GM12878 (cell line): ENCODE measurements at regions not wholly inside any gene's neighbourhood (a gene's known extent, or its start where the extent isn't known, plus 50 kb on each side); places are given as distances from the start of the nearest gene placed in this dataset.

ENCODE experiments used
- ATAC-seq: fragments of 200-7000 bp; cut with Tn5 transposase; 3 replicates; pipeline ENCODE4 v1.9.1; 2020; ENCODE audit warnings: mild to moderate bottlenecking, moderate library complexity
- BruUV-seq: library from RNA; stranded (reverse); fragments of 400-500 nt; replicated peaks from 2 replicates; lab custom pipeline; 2021; lab: Mats Ljungman, UMichigan
- CTCF ChIA-PET: fragments of 300-600 bp; sonication (Branson Sonifier 250); formaldehyde crosslinking; extraction: SDS; loops from one replicate; lab custom pipeline; 2021; ENCODE audit warnings: inconsistent platforms; lab: Yijun Ruan, JAX
- POLR2A ChIA-PET: fragments of 350-600 bp; formaldehyde crosslinking; extraction: SDS; loops from one replicate; lab custom pipeline; 2021; ENCODE audit warnings: inconsistent platforms; lab: Charles Lee
- RAD21 ChIA-PET: fragments of 300-600 bp; sonication (Branson Sonifier 250); formaldehyde crosslinking; loops from one replicate; lab custom pipeline; 2023; ENCODE audit warnings: antibody characterized with exemption; ENCODE audit not compliant: unreplicated experiment; lab: Charles Lee
- SMC1A ChIA-PET: fragments of 300-600 bp; sonication (Branson Sonifier 250); formaldehyde crosslinking; loops from one replicate; lab custom pipeline; 2023; ENCODE audit not compliant: unreplicated experiment, uncharacterized antibody; lab: Charles Lee
- DNase-seq: peaks from one replicate; pipeline ENCODE4 v3.0.0-alpha.2; 2011; ENCODE audit warnings: low read depth, low spot score
- FAIRE-seq: peaks from 3 replicates; lab custom pipeline; 2011; peaks lifted over from hg19 to GRCh38; lab: Jason Lieb, UNC
- H2AFZ ChIP-seq: 2 replicates; pipeline ENCODE4 v1.6.0; 2011; ENCODE audit warnings: low read depth, low read length, control low read depth; ENCODE audit not compliant: control insufficient read depth
- H3K27ac ChIP-seq: 2 replicates; pipeline ENCODE4 v1.5.1; 2011; ENCODE audit warnings: control low read depth; ENCODE audit not compliant: control insufficient read depth, insufficient read depth
- H3K27me3 ChIP-seq, 2 experiments: replicated peaks in 1 of 2; 2 replicates each; pipeline versions ENCODE4 v1.6.0 to v1.6.1; 2011; ENCODE audit warnings: low read length in 1 of 2; ENCODE audit not compliant: control insufficient read depth in 2 of 2, insufficient read depth in 2 of 2
- H3K36me3 ChIP-seq, 2 experiments: 2 replicates each; pipeline ENCODE4 v1.5.1; 2011; ENCODE audit warnings: low read length in 1 of 2; ENCODE audit not compliant: control insufficient read depth in 2 of 2, insufficient read depth in 2 of 2
- H3K4me1 ChIP-seq: 2 replicates; pipeline ENCODE4 v1.6.1; 2011; ENCODE audit warnings: mild to moderate bottlenecking, low read length, moderate library complexity, mixed read lengths; ENCODE audit not compliant: control insufficient read depth, insufficient read depth
- H3K4me2 ChIP-seq: 2 replicates; pipeline ENCODE4 v1.6.0; 2011; ENCODE audit warnings: control low read depth; ENCODE audit not compliant: control insufficient read depth, insufficient read depth
- H3K4me3 ChIP-seq: fragments of 200-600 bp; sonication (generic); 2 replicates; pipeline ENCODE4 v1.5.1; 2016
- H3K79me2 ChIP-seq: 2 replicates; pipeline ENCODE4 v1.6.0; 2011; ENCODE audit warnings: low read length; ENCODE audit not compliant: control insufficient read depth, insufficient read depth
- H3K9ac ChIP-seq: 2 replicates; pipeline ENCODE4 v1.8.0; 2011; ENCODE audit warnings: low read length, control low read depth, mixed read lengths; ENCODE audit not compliant: control insufficient read depth, insufficient read depth
- H3K9me3 ChIP-seq: replicated peaks from 3 replicates; pipeline ENCODE4 v1.5.1; 2011; ENCODE audit warnings: mild to moderate bottlenecking, low read length; ENCODE audit not compliant: control insufficient read depth, insufficient read depth
- H4K20me1 ChIP-seq: 2 replicates; pipeline ENCODE4 v1.6.0; 2011; ENCODE audit not compliant: control insufficient read depth, insufficient read depth
- CTCF ChIP-seq, 3 experiments: IDR thresholded peaks in 2 of 3; conservative IDR thresholded peaks in 1 of 3; 2 replicates each; pipeline ENCODE4 v1.5.1; 2011; ENCODE audit warnings: low read depth in 3 of 3, low read length in 3 of 3, mild to moderate bottlenecking in 3 of 3, control low read depth in 2 of 3, moderate library complexity in 2 of 3, inconsistent platforms in 1 of 3, mixed read lengths in 1 of 3; ENCODE audit not compliant: control insufficient read depth in 2 of 3, insufficient read depth in 1 of 3; ENCODE audit errors: extremely low read depth in 1 of 3
- EP300 ChIP-seq, 2 experiments: fragments of 150-350 bp in 1 of 2; IDR thresholded peaks; 2 replicates each; pipeline ENCODE4 v1.6.1; 2011 to 2012; ENCODE audit warnings: low read depth in 2 of 2, low read length in 2 of 2, borderline replicate concordance in 1 of 2, improper control_type of control experiment in 1 of 2, inconsistent platforms in 1 of 2; ENCODE audit not compliant: control insufficient read depth in 1 of 2
- RAD21 ChIP-seq: IDR thresholded peaks from 2 replicates; pipeline ENCODE4 v1.6.1; 2011; ENCODE audit warnings: mild to moderate bottlenecking, low read depth, low read length, moderate library complexity; ENCODE audit not compliant: insufficient read depth
- WGBS: methylation state at CpG from one replicate; pipeline ENCODE4 v1.1.6; 2016; ENCODE audit warnings: low lambda C conversion rate; ENCODE audit not compliant: insufficient replicate concordance, insufficient coverage; ENCODE audit errors: missing lambda C conversion rate; 5-methylcytosine and 5-hydroxymethylcytosine counted together
- in situ Hi-C: fragments of 300-500 bp; cut with MboI; formaldehyde crosslinking; loops from 9 replicates; pipeline ENCODE4 v1.14.3; 2018; ENCODE audit warnings: mixed read lengths
- intact Hi-C: fragments of 100-400 bp; cut with micrococcal nuclease; formaldehyde crosslinking; loops from one replicate; pipeline ENCODE4 v1.14.2; 2022; ENCODE audit not compliant: unreplicated experiment

GRCh38 chr5:162248107-162248713 is 180.6 kb downstream of the GABRG2 start:
- WGBS = 62% methylated on average over 11 of the region's 11 CpGs
- peak; percentile 3 to 45 (median 44); a peak in 3 of 6 replicates for TF ChIP-seq CTCF (IDR thresholded peaks at IDR 0.05 in 2 of 3, conservative IDR thresholded peaks at IDR 0.05 in 1 of 3; ENCODE audit: control insufficient read depth in 2 of 3, extremely low read depth in 1 of 3, insufficient read depth in 1 of 3, low read depth in 3 of 3, low read length in 3 of 3)
- no peak for TF ChIP-seq EP300 (IDR thresholded peaks at IDR 0.05; ENCODE audit: borderline replicate concordance in 1 of 2, control insufficient read depth in 1 of 2, low read depth in 2 of 2, low read length in 2 of 2)
- peak; percentile 19; the same call in 1 of the 2 replicates for TF ChIP-seq RAD21
- no TSS peak for BruUV-seq
- ChIA-PET POLR2A (interaction anchor here (1.0 kb wide), 1 partner anchor 47 kb away, joined by 3 read pairs; no protein-coding TSS in a partner anchor), SMC1A (interaction anchor here (0.5 to 1.8 kb wide), 14 partner anchors 8 to 1158 kb away, joined by 3 to 12 read pairs (median 4); no protein-coding TSS in a partner anchor), RAD21 (interaction anchor here (0.8 to 1.5 kb wide), 6 partner anchors 12 to 1160 kb away, joined by 3 to 6 read pairs (median 3); no protein-coding TSS in a partner anchor), CTCF (interaction anchor here (0.7 to 1.7 kb wide), 11 partner anchors 9 to 1160 kb away, joined by 3 to 10 read pairs (median 3); no protein-coding TSS in a partner anchor)
- FAIRE-seq (no peak), ATAC-seq (peak; percentile 72), DNase-seq (no peak)
- Histone ChIP-seq H3K36me3 (no peaks in the 10 kb centered on the region), H3K27ac (no peak overlapping the region), H3K27me3 (no peaks in the 10 kb centered on the region), H3K9me3 (no peaks in the 10 kb centered on the region), H3K4me1 (no peaks in the 10 kb centered on the region), H2AFZ (no peak overlapping the region), H3K79me2 (no peaks in the 10 kb centered on the region), H3K9ac (no peak overlapping the region), H4K20me1 (no peaks in the 10 kb centered on the region), H3K4me2 (no peak overlapping the region), H3K4me3 (no peak overlapping the region)
- in situ Hi-C loops (no loop called here), intact Hi-C loops (no loop called here)
